GM21423 (cell line): ENCODE measurements at regions not wholly inside any gene's neighbourhood (a gene's known extent, or its start where the extent isn't known, plus 50 kb on each side); places are given as distances from the start of the nearest gene placed in this dataset.

Experiments used
- ATAC-seq: cut with Tn5 transposase; IDR thresholded peaks from one replicate; pipeline ENCODE4 v1.9.1; 2021; ENCODE audit warnings: mild to moderate bottlenecking, moderate library complexity; ENCODE audit not compliant: unreplicated experiment

GRCh38 chr11:116231543-116231942 lies 541.2 kb downstream of the BUD13 start:
- ATAC-seq = no peak

DNA sequence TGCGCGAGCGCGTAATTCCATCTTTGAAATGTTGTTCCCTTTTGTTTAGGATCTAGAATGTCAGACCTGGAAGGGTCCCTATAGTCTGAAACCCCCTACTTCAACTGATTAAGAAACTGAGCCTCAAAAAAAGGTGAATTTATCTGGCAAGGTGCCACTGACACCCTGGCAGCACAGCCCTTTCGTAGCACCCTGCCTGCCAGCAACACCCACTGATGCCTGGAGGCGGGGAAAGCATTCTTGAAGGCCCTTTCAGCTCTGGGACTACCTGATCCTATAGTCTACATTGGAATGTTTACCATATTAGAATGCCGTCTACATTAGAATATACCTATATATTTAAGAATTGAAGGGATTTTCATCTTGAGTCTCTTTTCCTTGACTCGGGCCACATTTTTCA lies 542.3 kb downstream of the BUD13 start:
- no peak for ATAC-seq

- ATAC-seq = no peak
Measured at GRCh38 chr11:116229236-116229970, 543.4 kb downstream of the BUD13 start.

DNA sequence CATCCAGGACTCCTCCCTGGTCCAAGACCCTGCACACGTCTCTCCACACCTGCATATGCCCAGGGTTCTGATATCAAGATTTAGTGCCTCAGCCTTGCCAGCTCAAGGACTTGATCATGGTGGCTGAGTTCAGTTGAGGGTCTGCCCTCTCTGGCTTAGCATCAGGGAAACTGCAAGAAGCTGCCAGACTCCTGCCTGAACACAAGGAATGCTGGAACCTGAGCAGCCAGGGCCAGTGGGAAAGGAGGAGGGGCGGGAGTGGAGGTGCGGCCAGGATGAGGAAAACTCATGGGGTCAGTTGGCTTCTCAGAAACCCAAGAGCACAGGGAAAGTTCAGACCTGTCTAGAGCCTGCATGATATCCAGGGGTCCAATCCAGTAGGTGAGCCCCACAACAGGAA lies 546.1 kb downstream of the BUD13 start:
- no peak for ATAC-seq

- no peak for ATAC-seq
Measured at GRCh38 chr11:116225784-116226585, 546.8 kb downstream of the BUD13 start.

GRCh38 chr11:116225236-116225635 lies 547.6 kb downstream of the BUD13 start:
- no peak for ATAC-seq

- ATAC-seq = no peak
Measured at GRCh38 chr11:116224889-116225200, 547.9 kb downstream of the BUD13 start.

DNA sequence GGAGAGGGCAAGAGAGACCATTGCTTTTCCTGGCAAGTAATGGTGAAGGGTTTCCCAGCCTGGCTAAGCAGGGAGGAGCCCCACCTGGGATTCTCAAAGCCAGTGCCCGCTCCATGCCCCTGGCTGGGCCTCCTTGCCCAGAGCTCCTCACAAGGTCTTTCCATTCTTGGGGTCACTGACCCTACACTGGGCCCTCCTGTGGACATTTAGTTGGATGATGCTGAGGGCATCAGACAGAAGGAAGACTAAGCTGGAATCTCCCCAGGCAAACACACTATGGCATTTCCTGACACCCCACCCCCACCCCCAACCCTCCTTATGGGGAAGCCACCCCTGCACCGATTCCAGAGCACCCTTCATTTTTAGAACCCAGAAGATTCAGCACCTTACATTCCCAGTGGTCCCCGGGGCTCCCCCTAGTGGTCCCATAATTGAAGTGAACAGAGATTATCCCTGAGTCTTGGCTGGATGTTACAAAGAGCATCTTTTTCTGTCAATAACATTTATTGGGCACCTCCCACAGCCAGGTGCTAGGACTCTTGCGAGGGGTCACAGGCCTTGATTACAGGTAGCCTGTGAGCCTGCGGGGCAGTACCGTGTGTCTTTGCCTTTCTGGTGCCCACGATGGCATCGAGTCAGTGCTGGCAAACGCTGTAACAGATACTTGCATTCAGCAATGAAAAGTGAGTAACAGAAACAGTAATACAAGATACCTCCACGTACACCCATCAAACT lies 548.5 kb downstream of the BUD13 start:
- ATAC-seq = no peak

DNA sequence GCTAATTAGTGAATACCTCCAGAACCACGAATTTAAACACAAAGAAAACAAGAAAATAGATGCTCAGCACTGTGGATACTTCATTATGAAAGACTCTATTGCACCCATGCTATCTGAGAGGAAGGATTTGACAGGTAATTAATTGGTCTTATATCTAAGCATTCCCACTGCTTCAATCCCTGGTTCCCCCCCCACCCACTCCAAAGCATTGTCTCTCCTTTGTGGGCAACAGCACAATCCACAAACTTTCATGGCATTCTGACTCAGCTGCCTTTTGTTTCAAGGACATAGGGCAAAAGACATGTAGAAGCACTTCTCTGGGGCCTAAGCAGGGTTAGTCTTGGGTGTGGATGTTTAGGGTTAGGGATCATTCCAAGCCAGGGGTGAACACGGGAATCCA lies 551.4 kb downstream of the BUD13 start:
- ATAC-seq = no peak

DNA sequence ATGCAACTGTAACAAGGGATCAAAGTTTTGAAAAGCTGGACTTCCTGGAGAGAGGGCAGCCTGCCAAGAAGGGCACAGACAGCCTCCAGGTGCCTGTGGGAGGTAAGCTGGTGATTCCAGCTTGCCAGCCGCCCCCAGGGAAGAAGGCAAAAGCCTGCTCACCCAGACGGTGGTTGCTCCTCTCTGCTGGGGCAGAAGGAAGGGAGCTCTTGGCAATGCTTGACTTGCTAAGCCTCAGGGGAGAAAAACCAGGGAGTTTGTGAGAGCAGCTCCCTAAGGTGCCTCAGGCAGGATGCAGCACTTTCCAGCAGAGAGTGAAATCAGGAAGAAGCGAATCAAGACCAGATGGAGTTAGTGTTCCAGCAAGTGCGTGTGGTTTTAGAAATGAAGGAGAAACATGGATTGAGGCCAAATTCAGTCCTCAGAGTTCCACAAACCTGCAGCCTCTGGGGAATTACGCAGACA lies 553.6 kb downstream of the BUD13 start:
- ATAC-seq = no peak

DNA sequence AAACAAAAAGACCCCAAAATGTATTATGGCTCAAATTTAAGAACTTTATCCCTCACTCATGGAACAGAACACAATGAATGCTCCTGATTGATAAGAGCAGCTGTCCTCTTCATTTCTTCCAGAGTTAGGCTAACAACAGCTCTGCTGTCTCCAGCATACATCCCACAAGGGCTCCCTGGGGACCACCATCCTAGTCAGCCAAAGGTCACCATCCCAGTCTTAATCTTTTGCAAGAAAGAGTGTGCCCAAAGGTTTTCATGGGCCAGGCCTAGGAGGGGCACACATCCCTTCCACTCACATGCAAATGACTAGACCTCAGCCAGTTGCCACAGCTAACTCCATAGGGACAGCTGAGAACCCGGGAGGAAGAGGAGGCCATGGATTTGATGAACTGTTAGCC lies 555.3 kb downstream of the BUD13 start:
- ATAC-seq = no peak

DNA sequence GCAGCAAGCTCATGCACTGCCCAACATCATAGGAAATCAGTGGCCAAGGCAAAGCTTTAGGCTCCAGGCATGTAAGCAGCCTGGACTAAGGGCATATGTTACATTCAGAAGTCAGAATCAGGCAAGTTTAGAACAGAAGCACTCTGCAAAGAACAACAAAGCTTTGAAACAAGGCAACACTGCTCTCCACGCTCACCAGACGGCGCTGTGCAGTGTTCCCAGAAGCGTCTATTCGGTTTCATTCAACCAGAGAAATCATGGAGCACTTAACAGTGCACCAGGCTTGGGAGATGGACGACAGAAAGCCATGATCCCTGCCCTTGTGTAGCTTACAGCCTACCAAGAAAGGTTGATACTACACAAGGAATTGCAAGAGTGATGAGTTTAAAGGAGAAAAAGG lies 555.8 kb downstream of the BUD13 start:
- ATAC-seq = no peak

DNA sequence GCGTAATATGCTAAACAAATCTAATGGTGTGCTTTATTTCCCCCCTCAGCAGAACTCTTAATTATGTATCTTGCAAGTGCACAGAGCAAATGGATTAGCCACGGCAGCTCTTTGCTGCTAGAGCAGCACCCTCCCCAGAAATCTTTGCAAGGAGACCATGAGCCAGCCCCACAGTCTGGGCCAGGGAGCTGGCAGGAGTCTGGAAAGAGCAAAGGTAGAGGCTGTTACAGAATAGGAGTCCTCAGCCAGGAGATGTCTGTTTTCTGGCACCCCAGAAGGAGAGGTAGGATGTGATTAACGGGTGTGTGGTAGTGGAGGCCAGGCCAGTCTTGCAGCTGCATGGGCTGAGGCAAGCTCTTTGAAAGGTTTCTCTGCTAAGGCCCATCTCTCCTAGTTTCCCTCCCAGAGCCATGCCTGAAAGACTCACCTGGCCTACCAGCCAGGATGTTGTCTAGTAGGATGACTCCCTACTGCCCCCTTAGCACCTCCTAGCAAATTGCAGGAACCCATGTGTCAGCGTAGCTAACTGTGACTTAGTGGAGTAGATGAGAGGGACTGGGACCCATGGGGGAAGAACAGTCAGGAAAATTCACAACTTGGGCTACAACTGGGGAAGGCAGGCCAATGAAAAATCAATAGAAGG lies 557.2 kb downstream of the BUD13 start:
- ATAC-seq = no peak

GRCh38 chr11:116211147-116211546 lies 561.6 kb downstream of the BUD13 start:
- no peak for ATAC-seq

DNA sequence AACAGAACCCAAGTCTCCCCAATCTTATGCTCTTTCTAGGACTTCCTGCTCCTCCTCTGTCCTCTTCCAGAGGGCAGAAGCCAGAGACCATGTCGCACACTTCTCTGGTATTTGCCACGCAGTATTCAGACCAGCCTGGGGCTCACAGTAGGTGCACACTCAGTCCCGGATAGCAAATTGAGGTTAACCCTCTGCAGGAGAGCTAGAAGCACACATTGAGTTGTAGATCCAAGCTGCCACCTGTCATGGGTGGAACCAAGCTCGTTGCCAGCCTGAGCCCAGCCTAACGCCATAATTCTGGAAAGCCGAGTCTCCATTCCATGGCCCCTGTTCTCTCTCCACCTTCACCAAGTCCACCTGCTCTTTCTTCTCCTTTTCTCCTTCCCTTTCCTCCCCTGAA lies 562.1 kb downstream of the BUD13 start:
- ATAC-seq = no peak

DNA sequence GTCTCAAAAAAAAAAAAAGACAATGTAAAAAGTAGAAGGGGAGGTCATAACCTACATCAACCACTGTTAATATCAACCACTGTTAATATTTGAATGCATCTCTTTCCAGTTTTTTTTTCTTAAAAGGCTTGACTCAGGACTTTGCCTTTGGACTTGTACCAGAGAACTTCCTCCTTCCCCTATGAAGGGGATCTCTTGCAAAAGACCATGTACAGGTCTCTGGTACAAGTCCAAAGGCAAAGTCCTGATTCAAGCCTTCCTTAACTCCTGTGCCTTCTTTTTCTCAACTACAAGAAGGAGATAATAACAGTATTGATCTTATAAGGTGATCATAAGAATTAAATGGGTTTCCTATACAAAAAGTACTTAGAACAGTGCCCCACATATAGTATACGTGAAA lies 563.5 kb downstream of the BUD13 start:
- ATAC-seq = no peak

DNA sequence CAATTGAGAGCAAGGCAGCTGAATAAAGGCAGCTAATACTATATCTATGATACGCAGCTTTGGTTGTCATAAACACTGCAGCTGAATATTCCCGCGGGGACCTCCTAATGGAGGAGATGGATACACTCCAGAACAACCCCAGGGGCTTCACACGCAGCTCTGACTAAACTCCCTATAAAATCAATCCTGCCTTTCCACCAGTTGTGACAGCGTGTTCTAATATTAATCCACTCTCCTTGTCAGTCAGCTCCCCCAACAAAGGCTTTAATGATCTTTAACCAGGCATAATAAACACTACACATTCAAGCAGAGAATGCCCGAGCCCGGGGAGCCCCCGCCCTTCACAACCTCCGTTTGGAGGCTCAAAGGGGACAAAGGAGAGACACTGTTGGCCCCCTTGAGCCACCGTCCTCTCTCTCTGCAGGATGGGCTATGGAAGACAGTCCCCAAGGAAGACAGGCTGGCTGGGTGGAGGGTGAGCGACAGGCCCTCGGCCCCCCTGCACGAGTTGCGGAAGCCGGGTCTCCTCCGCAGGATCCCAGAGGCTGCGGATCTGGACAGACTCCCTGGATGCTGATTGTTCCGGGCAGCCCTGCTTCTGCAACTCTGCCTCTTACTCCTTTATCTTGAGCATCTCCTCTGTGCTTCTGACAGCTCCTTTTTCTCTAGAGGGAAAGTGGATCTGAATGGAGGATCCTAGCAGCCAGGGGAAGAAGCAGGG lies 565.2 kb downstream of the BUD13 start:
- no peak for ATAC-seq

- ATAC-seq = no peak
Measured at GRCh38 chr11:116207019-116207418, 565.8 kb downstream of the BUD13 start.

DNA sequence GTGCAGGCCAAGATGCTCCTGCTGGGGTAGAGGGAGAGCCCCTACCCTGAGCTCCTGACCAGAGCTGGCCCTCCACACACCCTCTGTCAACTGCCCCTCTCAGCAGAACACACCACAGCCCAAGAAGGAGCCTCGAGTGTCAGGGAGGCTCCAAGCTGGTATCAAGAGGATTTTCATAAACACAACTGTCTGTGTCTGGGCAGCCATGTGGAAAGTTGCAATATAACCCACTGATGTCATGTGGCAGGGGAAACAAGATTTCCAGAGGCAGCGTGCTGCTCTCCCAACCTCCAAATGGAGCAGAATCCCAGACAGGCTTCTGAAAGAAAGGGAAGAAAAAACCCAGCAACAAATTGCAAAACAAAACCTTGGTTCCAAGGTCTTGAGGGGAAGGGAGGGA lies 569.9 kb downstream of the BUD13 start:
- ATAC-seq = no peak

- no peak for ATAC-seq
Measured at GRCh38 chr11:116200564-116200963, 572.2 kb downstream of the BUD13 start.

GRCh38 chr11:116199182-116199581 lies 573.6 kb downstream of the BUD13 start:
- no peak for ATAC-seq
